Osteocyte (in vitro differentiated cells): ENCODE measurements at regions not wholly inside any gene's neighbourhood (a gene's known extent, or its start where the extent isn't known, plus 50 kb on each side); places are given as distances from the start of the nearest gene placed in this dataset.

Experiments
- DNase-seq: peaks from one replicate; pipeline ENCODE4 v3.0.0; 2021; ENCODE audit warnings: mixed read lengths; ENCODE audit not compliant: unreplicated experiment; ENCODE audit errors: extremely low spot score
- H3K27ac Mint-ChIP-seq: one replicate; pipeline ENCODE4 v1.8.0; 2021; ENCODE audit warnings: mild to moderate bottlenecking, mixed read lengths; ENCODE audit not compliant: unreplicated experiment
- H3K27me3 Mint-ChIP-seq: one replicate; pipeline ENCODE4 v1.8.0; 2021; ENCODE audit warnings: mixed read lengths; ENCODE audit not compliant: unreplicated experiment
- H3K36me3 Mint-ChIP-seq: one replicate; pipeline ENCODE4 v1.8.0; 2021; ENCODE audit warnings: mixed read lengths; ENCODE audit not compliant: unreplicated experiment
- H3K4me1 Mint-ChIP-seq: one replicate; pipeline ENCODE4 v1.8.0; 2021; ENCODE audit warnings: mixed read lengths; ENCODE audit not compliant: unreplicated experiment
- H3K4me3 Mint-ChIP-seq: one replicate; pipeline ENCODE4 v1.8.0; 2021; ENCODE audit warnings: mild to moderate bottlenecking, moderate library complexity, mixed read lengths; ENCODE audit not compliant: unreplicated experiment
- H3K9me3 Mint-ChIP-seq: one replicate; pipeline ENCODE4 v1.8.0; 2021; ENCODE audit warnings: mixed read lengths; ENCODE audit not compliant: unreplicated experiment
- TF ChIP-seq, protein P1 (sequence below): fragments of 200-600 bp; sonication (generic); IDR thresholded peaks from 2 replicates; pipeline ENCODE4 v1.5.0; 2021; ENCODE audit warnings: antibody characterized with exemption, mild to moderate bottlenecking, moderate library complexity

DNA sequence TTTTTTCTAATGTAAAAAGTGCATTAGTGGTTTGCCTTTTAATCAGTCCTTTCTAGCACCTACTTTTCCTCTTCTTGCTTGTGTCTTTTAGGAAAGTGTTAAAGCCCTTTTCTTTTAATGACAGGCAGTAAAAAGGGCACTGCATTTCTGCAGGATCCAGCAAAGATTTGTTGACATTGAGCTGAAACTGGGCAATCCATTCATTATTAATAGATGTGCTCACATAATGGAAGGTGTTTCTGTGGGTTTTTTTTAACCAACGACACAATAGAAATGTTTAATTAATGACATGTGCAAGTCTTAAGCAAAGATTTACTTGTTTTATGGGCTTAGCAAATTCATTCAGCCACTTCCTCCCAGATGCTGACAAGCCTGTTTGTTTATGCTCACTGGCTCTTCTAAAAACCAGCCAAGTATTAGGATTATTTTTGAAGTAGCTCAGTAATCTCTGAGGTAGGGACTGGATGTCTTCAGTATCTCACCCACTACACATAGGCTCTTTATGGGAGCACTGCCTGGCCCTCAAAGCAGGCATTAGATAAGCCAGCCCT is 1201.1 kb downstream of the SORCS1 start:
- H3K36me3 Mint-ChIP-seq = no peaks in the 10 kb centered on the region
- peaks cover 9% of the 10 kb centered on the region for H3K9me3 Mint-ChIP-seq
- H3K4me3 Mint-ChIP-seq = no peak overlapping the region
- H3K4me1 Mint-ChIP-seq = no peaks in the 10 kb centered on the region
- DNase-seq = no peak
- H3K27me3 Mint-ChIP-seq = no peaks in the 10 kb centered on the region
- no peak overlapping the region for H3K27ac Mint-ChIP-seq
- TF ChIP-seq, protein P1, sequence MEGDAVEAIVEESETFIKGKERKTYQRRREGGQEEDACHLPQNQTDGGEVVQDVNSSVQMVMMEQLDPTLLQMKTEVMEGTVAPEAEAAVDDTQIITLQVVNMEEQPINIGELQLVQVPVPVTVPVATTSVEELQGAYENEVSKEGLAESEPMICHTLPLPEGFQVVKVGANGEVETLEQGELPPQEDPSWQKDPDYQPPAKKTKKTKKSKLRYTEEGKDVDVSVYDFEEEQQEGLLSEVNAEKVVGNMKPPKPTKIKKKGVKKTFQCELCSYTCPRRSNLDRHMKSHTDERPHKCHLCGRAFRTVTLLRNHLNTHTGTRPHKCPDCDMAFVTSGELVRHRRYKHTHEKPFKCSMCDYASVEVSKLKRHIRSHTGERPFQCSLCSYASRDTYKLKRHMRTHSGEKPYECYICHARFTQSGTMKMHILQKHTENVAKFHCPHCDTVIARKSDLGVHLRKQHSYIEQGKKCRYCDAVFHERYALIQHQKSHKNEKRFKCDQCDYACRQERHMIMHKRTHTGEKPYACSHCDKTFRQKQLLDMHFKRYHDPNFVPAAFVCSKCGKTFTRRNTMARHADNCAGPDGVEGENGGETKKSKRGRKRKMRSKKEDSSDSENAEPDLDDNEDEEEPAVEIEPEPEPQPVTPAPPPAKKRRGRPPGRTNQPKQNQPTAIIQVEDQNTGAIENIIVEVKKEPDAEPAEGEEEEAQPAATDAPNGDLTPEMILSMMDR = no peak

GRCh38 chr10:105956550-105956949 is 1208.0 kb downstream of the SORCS1 start:
- H3K4me3 Mint-ChIP-seq = no peak overlapping the region
- TF ChIP-seq, protein P1 = no peak
- DNase-seq = no peak
- no peaks in the 10 kb centered on the region for H3K27me3 Mint-ChIP-seq
- no peaks in the 10 kb centered on the region for H3K36me3 Mint-ChIP-seq
- peaks cover 4% of the 10 kb centered on the region for H3K9me3 Mint-ChIP-seq
- H3K27ac Mint-ChIP-seq = no peak overlapping the region
- no peaks in the 10 kb centered on the region for H3K4me1 Mint-ChIP-seq

GRCh38 chr10:105953861-105954260 is 1210.6 kb downstream of the SORCS1 start:
- no peak overlapping the region for H3K4me3 Mint-ChIP-seq
- no peak for DNase-seq

DNA sequence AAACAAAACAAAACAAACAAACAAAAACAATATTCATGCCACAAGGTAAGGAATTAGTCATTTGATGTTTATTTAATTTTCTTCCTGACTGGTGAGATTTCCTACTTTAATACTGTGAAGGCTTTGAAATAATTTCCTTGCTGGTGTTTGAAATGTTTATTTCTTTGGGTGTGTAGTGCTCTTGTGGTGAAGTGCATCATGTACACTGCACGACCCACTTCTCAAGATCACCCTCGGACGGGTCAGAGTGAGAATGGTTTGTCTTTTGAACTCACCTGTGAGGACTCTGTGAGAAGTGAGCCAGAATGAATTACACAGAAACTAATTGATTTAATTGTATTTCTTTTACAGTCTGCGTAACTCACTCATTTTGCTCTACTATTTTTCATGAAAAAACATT is 1211.5 kb downstream of the SORCS1 start:
- H3K27me3 Mint-ChIP-seq = no peaks in the 10 kb centered on the region
- DNase-seq = no peak
- H3K27ac Mint-ChIP-seq = no peak overlapping the region
- no peaks in the 10 kb centered on the region for H3K9me3 Mint-ChIP-seq
- TF ChIP-seq, protein P1 = no peak
- H3K36me3 Mint-ChIP-seq = no peaks in the 10 kb centered on the region
- no peaks in the 10 kb centered on the region for H3K4me1 Mint-ChIP-seq
- H3K4me3 Mint-ChIP-seq = no peak overlapping the region

More at GRCh38 chr10:105953861-105954260, 1210.6 kb downstream of the SORCS1 start:
- no peaks in the 10 kb centered on the region for H3K27me3 Mint-ChIP-seq
- H3K27ac Mint-ChIP-seq = no peak overlapping the region
- H3K9me3 Mint-ChIP-seq = no peaks in the 10 kb centered on the region
- H3K36me3 Mint-ChIP-seq = no peaks in the 10 kb centered on the region
- no peaks in the 10 kb centered on the region for H3K4me1 Mint-ChIP-seq
- TF ChIP-seq, protein P1 = no peak

DNA sequence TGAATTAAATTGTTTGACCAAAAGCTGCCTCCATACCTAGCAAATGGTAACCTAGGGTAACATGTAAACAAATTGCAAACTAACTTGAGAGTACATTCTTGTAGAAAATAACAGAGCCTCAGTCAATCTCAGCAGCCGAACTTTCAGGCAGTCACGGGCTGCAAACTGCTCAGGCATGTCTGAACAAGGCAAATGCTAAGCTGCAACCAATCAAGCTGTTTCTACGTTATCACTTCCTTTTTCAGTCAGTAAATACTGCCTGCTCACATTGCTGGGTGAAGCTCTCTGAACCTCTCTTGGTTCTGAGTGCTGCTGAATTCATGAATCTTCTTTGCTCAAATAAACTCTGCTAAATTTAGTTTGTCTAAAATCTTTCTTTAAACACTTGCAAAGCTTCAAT is 1212.4 kb downstream of the SORCS1 start:
- no peaks in the 10 kb centered on the region for H3K4me1 Mint-ChIP-seq
- TF ChIP-seq, protein P1 = no peak
- no peak for DNase-seq
- H3K27ac Mint-ChIP-seq = no peak overlapping the region
- H3K27me3 Mint-ChIP-seq = no peaks in the 10 kb centered on the region
- no peaks in the 10 kb centered on the region for H3K36me3 Mint-ChIP-seq
- no peak overlapping the region for H3K4me3 Mint-ChIP-seq
- no peaks in the 10 kb centered on the region for H3K9me3 Mint-ChIP-seq
